RPMI7951 (cell line): ENCODE measurements at regions not wholly inside any gene's neighbourhood (a gene's known extent, or its start where the extent isn't known, plus 50 kb on each side); places are given as distances from the start of the nearest gene placed in this dataset.
"Not testable (repeated sequence)": the region's sequence is repeated elsewhere in the genome, so short reads cannot be mapped to it uniquely, and the experiment has no call there.

Experiments used
- DNase-seq: peaks from one replicate; pipeline ENCODE4 v3.0.0-alpha.2; 2012; ENCODE audit warnings: low read depth

GRCh38 chr3:195974281-195974680 is 65.9 kb upstream of the TNK2 start:
- DNase-seq, result not testable (repeated sequence)

- not testable (repeated sequence) for DNase-seq
Observed at GRCh38 chr3:195970873-195971272, 62.5 kb upstream of the TNK2 start.

GRCh38 chr3:195969838-195970776 is 61.8 kb upstream of the TNK2 start:
- not testable (repeated sequence) for DNase-seq

GRCh38 chr3:195969341-195969740 is 61.0 kb upstream of the TNK2 start:
- DNase-seq, result not testable (repeated sequence)

- not testable (repeated sequence) for DNase-seq
Observed at GRCh38 chr3:195968104-195968503, 59.8 kb upstream of the TNK2 start.

- not testable (repeated sequence) for DNase-seq
Observed at GRCh38 chr3:195967387-195967720, 59.0 kb upstream of the TNK2 start.

- not testable (repeated sequence) for DNase-seq
Observed at GRCh38 chr3:195966563-195967386, 58.4 kb upstream of the TNK2 start.

- DNase-seq, result not testable (repeated sequence)
Observed at GRCh38 chr3:195965217-195965616, 56.9 kb upstream of the TNK2 start.

- DNase-seq, result not testable (repeated sequence)
Observed at GRCh38 chr3:195964318-195965107, 56.2 kb upstream of the TNK2 start.

- not testable (repeated sequence) for DNase-seq
Observed at GRCh38 chr3:195962222-195962621, 53.9 kb upstream of the TNK2 start.

GRCh38 chr3:195960971-195961775 is 52.8 kb upstream of the TNK2 start:
- DNase-seq, result peak; percentile 29

- DNase-seq, result not testable (repeated sequence)
Observed at GRCh38 chr3:195960164-195960563, 51.8 kb upstream of the TNK2 start.

- DNase-seq, result not testable (repeated sequence)
Observed at GRCh38 chr3:195959367-195960157, 51.2 kb upstream of the TNK2 start.

- not testable (repeated sequence) for DNase-seq
Observed at GRCh38 chr3:195958736-195959135, 50.4 kb upstream of the TNK2 start.
